ENCODE measurements at regions not wholly inside any gene's neighbourhood (a gene's known extent, or its start where the extent isn't known, plus 50 kb on each side); places are given as distances from the start of the nearest gene placed in this dataset.

- DNase-seq (ENCODE audit: low read depth, low spot score) (no peak), ATAC-seq (no peak)
- H3K4me1 ChIP-seq (ENCODE audit: control insufficient read depth, insufficient read depth, low read length): no peaks in the 10 kb centered on the region
- H3K4me3 ChIP-seq (ENCODE audit: low read depth in 2 of 2, low read length in 2 of 2): no peak overlapping the region
- H3K36me3 ChIP-seq (ENCODE audit: control insufficient read depth, insufficient read depth, low read length): no peaks in the 10 kb centered on the region
- no peaks in the 10 kb centered on the region for H3K9me3 ChIP-seq (ENCODE audit: control insufficient read depth, insufficient read depth, low read depth, low read length)
- intact Hi-C loops (cut with micrococcal nuclease; ENCODE audit: unreplicated experiment): no loop called here
- ChIA-PET POLR2A (no interaction called here), CTCF (interaction anchor here (0.6 kb wide), 1 partner anchor 496 kb away, joined by 3 read pairs; no protein-coding TSS in a partner anchor)
- TF ChIP-seq CTCF (IDR thresholded peaks at IDR 0.05): no peak
- no peak for TF ChIP-seq POLR2AphosphoS5 (IDR thresholded peaks at IDR 0.05; ENCODE audit: low read depth, low read length)
- no peak for TF ChIP-seq TCF7L2 (IDR thresholded peaks at IDR 0.05; ENCODE audit: low read depth, low read length)
- H3K27ac ChIP-seq (ENCODE audit: low read length): no peak overlapping the region
- H3K27me3 ChIP-seq (ENCODE audit: control insufficient read depth, insufficient read depth, low read length): no peaks in the 10 kb centered on the region; the same call in 1 of the 2 replicates
- BruUV-seq (replicated peaks): no TSS peak
- in situ Hi-C loops (cut with HindIII; ENCODE audit: low pct_unique_long_range_greater_than_20kb, low sequenced_read_pairs): no loop called here
Observed at GRCh38 chr12:13670285-13670866, 311.0 kb downstream of the GRIN2B start.

- CTCF ChIA-PET: no interaction called here
Observed at GRCh38 chr12:13668880-13669279, 312.5 kb downstream of the GRIN2B start.

More at GRCh38 chr12:13668880-13669279, 312.5 kb downstream of the GRIN2B start:
- TF ChIP-seq TCF7L2 (IDR thresholded peaks at IDR 0.05; ENCODE audit: low read depth, low read length) (no peak), POLR2AphosphoS5 (IDR thresholded peaks at IDR 0.05; ENCODE audit: low read depth, low read length) (no peak), CTCF (IDR thresholded peaks at IDR 0.05) (no peak), SIN3A (IDR thresholded peaks at IDR 0.05; ENCODE audit: borderline replicate concordance, insufficient read depth, low read depth, low read length) (no peak), REST (IDR thresholded peaks at IDR 0.05; ENCODE audit: insufficient read depth in 1 of 2, low read depth in 2 of 2, low read length in 1 of 2) (no peak)
- Histone ChIP-seq H3K4me1 (ENCODE audit: control insufficient read depth, insufficient read depth, low read length) (no peaks in the 10 kb centered on the region), H3K4me3 (ENCODE audit: low read depth in 2 of 2, low read length in 2 of 2) (no peak overlapping the region), H3K27ac (ENCODE audit: low read length) (no peak overlapping the region), H3K27me3 (ENCODE audit: control insufficient read depth, insufficient read depth, low read length) (no peaks in the 10 kb centered on the region), H3K9me3 (ENCODE audit: control insufficient read depth, insufficient read depth, low read depth, low read length) (no peaks in the 10 kb centered on the region), H3K36me3 (ENCODE audit: control insufficient read depth, insufficient read depth, low read length) (no peaks in the 10 kb centered on the region)
- ATAC-seq (no peak), DNase-seq (ENCODE audit: low read depth, low spot score) (no peak)
- intact Hi-C loops (cut with micrococcal nuclease; ENCODE audit: unreplicated experiment): no loop called here
- POLR2A ChIA-PET: no interaction called here
- in situ Hi-C loops (cut with HindIII; ENCODE audit: low pct_unique_long_range_greater_than_20kb, low sequenced_read_pairs): no loop called here
- no TSS peak for BruUV-seq (replicated peaks)

Measured in Panc1 (cell line).